CD14-positive monocyte (primary cell): ENCODE measurements at regions not wholly inside any gene's neighbourhood (a gene's known extent, or its start where the extent isn't known, plus 50 kb on each side); places are given as distances from the start of the nearest gene placed in this dataset.

Experiments used
- DNase-seq, 3 donors: peaks; one replicate each; pipeline ENCODE4 v3.0.0-alpha.2; 2011 to 2022
- H2AFZ ChIP-seq: 2 replicates; pipeline ENCODE4 v1.6.0; 2012; ENCODE audit warnings: mild to moderate bottlenecking, low read depth, low read length, inconsistent platforms; ENCODE audit not compliant: insufficient read depth, poor library complexity, severe bottlenecking
- H3K27ac ChIP-seq, 2 donors: 1 replicate in 1 of 2; 2 replicates in 1 of 2; pipeline ENCODE4 v1.5.1; 2012 to 2013; ENCODE audit warnings: low read length in 2 of 2, control low read depth in 1 of 2, inconsistent platforms in 1 of 2, low read depth in 1 of 2, mild to moderate bottlenecking in 1 of 2
- H3K27me3 ChIP-seq, 2 donors: one replicate each; pipeline versions ENCODE4 v1.6.0 to v1.6.1; 2011 to 2013; ENCODE audit warnings: low read length in 2 of 2; ENCODE audit not compliant: control insufficient read depth in 2 of 2, insufficient read depth in 2 of 2
- H3K36me3 ChIP-seq, 2 donors: replicated peaks in 1 of 2; 1 replicate in 1 of 2; 2 replicates in 1 of 2; pipeline versions ENCODE4 v1.5.1 to v1.6.1; 2012 to 2013; ENCODE audit warnings: low read length in 2 of 2, control low read depth in 1 of 2, inconsistent platforms in 1 of 2, mild to moderate bottlenecking in 1 of 2; ENCODE audit not compliant: insufficient read depth in 2 of 2, control insufficient read depth in 1 of 2
- H3K4me1 ChIP-seq, 2 donors: 1 replicate in 1 of 2; 2 replicates in 1 of 2; pipeline versions ENCODE4 v1.5.1 to v1.6.1; 2012 to 2013; ENCODE audit warnings: low read length in 2 of 2, control low read depth in 1 of 2, inconsistent platforms in 1 of 2, mild to moderate bottlenecking in 1 of 2, moderate library complexity in 1 of 2; ENCODE audit not compliant: insufficient read depth in 2 of 2, control insufficient read depth in 1 of 2
- H3K4me2 ChIP-seq: replicated peaks from 2 replicates; pipeline ENCODE3; 2012; ENCODE audit warnings: low read length, moderate library complexity, mild to moderate bottlenecking; ENCODE audit not compliant: poor library complexity, severe bottlenecking; ENCODE audit errors: extremely low read depth
- H3K4me3 ChIP-seq, 3 experiments: fragments of 200-600 bp in 1 of 3; sonication (generic) in 1 of 3; replicated peaks in 1 of 3; 1 replicate in 2 of 3; 2 replicates in 1 of 3; pipeline ENCODE4 v1.5.1; 2011 to 2013; ENCODE audit warnings: low read length in 3 of 3, mild to moderate bottlenecking in 3 of 3, control low read depth in 2 of 3, low read depth in 2 of 3, inconsistent platforms in 1 of 3, moderate library complexity in 1 of 3
- H3K79me2 ChIP-seq: 2 replicates; pipeline ENCODE4 v1.6.0; 2012; ENCODE audit warnings: mild to moderate bottlenecking, control low read depth, inconsistent platforms, low read length, moderate library complexity; ENCODE audit not compliant: insufficient read depth
- H3K9ac ChIP-seq: 2 replicates; pipeline ENCODE4 v1.6.0; 2017; ENCODE audit warnings: low read length, mild to moderate bottlenecking; ENCODE audit not compliant: insufficient read depth, poor library complexity, severe bottlenecking
- H3K9me3 ChIP-seq, 2 donors: replicated peaks in 1 of 2; 1 replicate in 1 of 2; 2 replicates in 1 of 2; pipeline versions ENCODE4 v1.5.1 to v1.6.1; 2012 to 2013; ENCODE audit warnings: low read length in 2 of 2, control low read depth in 1 of 2; ENCODE audit not compliant: control insufficient read depth in 1 of 2, insufficient read depth in 1 of 2
- H4K20me1 ChIP-seq: 2 replicates; pipeline ENCODE4 v1.6.0; 2012; ENCODE audit warnings: mild to moderate bottlenecking, low read length, control low read depth, moderate library complexity; ENCODE audit not compliant: insufficient read depth
- H3K27ac Mint-ChIP-seq, 7 donors: one replicate each; pipeline ENCODE4 v1.8.0; 2020; ENCODE audit warnings: mild to moderate bottlenecking in 7 of 7, mixed read lengths in 7 of 7, moderate library complexity in 6 of 7, inconsistent platforms in 2 of 7
- H3K27me3 Mint-ChIP-seq, 3 donors: one replicate each; pipeline ENCODE4 v1.8.0; 2021 to 2022; ENCODE audit warnings: low read depth in 3 of 3, mild to moderate bottlenecking in 3 of 3, mixed read lengths in 3 of 3, moderate library complexity in 3 of 3, inconsistent platforms in 1 of 3
- H3K36me3 Mint-ChIP-seq, 2 donors: one replicate each; pipeline ENCODE4 v1.8.0; 2020; ENCODE audit warnings: mixed read lengths in 2 of 2, inconsistent platforms in 1 of 2, mild to moderate bottlenecking in 1 of 2
- H3K4me1 Mint-ChIP-seq: one replicate; pipeline ENCODE4 v1.8.0; 2020; ENCODE audit warnings: mild to moderate bottlenecking, mixed read lengths
- H3K4me3 Mint-ChIP-seq, 2 donors: one replicate each; pipeline ENCODE4 v1.8.0; 2020; ENCODE audit warnings: mild to moderate bottlenecking in 2 of 2, mixed read lengths in 2 of 2, moderate library complexity in 1 of 2
- H3K9me3 Mint-ChIP-seq, 7 donors: one replicate each; pipeline ENCODE4 v1.8.0; 2020 to 2022; ENCODE audit warnings: mixed read lengths in 7 of 7, mild to moderate bottlenecking in 6 of 7, moderate library complexity in 6 of 7, inconsistent platforms in 2 of 7
- CTCF ChIP-seq: fragments of 200-600 bp; IDR thresholded peaks from one replicate; pipeline ENCODE4 v1.8.0; 2022; ENCODE audit warnings: antibody characterized with exemption, mild to moderate bottlenecking
- WGBS: methylation state at CpG from one replicate; pipeline ENCODE4 v1.1.5; 2013; ENCODE audit warnings: missing lambda C conversion rate; ENCODE audit not compliant: insufficient coverage; 5-methylcytosine and 5-hydroxymethylcytosine counted together
- intact Hi-C, 2 donors: fragments of 100-400 bp; cut with micrococcal nuclease; formaldehyde crosslinking; loops; one replicate each; pipeline versions ENCODE4 v1.15.0 to v1.15.1; 2023

- Mint-ChIP-seq H3K4me3 (no peak overlapping the region), H3K9me3 (peaks cover 3 to 17% (median 7%) of the 10 kb centered on the region in 7 donors), H3K27ac (peak overlapping the region in 1 of 7 donors; percentile 4), H3K4me1 (no peaks in the 10 kb centered on the region), H3K36me3 (no peaks in the 10 kb centered on the region), H3K27me3 (no peaks in the 10 kb centered on the region)
- no peak for DNase-seq
- Histone ChIP-seq H3K27me3 (no peaks in the 10 kb centered on the region), H3K36me3 (no peaks in the 10 kb centered on the region), H2AFZ (no peak overlapping the region), H3K27ac (no peak overlapping the region), H3K9ac (no peak overlapping the region), H3K4me3 (no peak overlapping the region), H3K9me3 (no peaks in the 10 kb centered on the region), H3K4me1 (no peaks in the 10 kb centered on the region), H4K20me1 (no peaks in the 10 kb centered on the region), H3K79me2 (no peaks in the 10 kb centered on the region), H3K4me2 (no peak overlapping the region)
- intact Hi-C loops: no loop called here
- TF ChIP-seq CTCF: no peak
- 100% methylated on average over 1 of the region's 1 CpG for WGBS
Observed at GRCh38 chr2:149877913-149878312, 290.3 kb upstream of the MMADHC start.

GRCh38 chr2:149877074-149877473 is 289.5 kb upstream of the MMADHC start:
- no peaks in the 10 kb centered on the region for H4K20me1 ChIP-seq
- intact Hi-C loops: no loop called here
- no peaks in the 10 kb centered on the region for H3K4me1 Mint-ChIP-seq
- H3K4me3 ChIP-seq: no peak overlapping the region
- no peak overlapping the region for H2AFZ ChIP-seq
- no peak for DNase-seq
- TF ChIP-seq CTCF: no peak
- 0% methylated on average over 1 of the region's 3 CpGs for WGBS
- H3K9me3 Mint-ChIP-seq: peaks cover 3 to 17% (median 7%) of the 10 kb centered on the region in 7 donors
- H3K27me3 ChIP-seq: no peaks in the 10 kb centered on the region
- H3K36me3 ChIP-seq: no peaks in the 10 kb centered on the region
- no peak overlapping the region for H3K4me2 ChIP-seq
- H3K4me3 Mint-ChIP-seq: no peak overlapping the region
- H3K27ac ChIP-seq: no peak overlapping the region
- no peak overlapping the region for H3K9ac ChIP-seq
- no peaks in the 10 kb centered on the region for H3K9me3 ChIP-seq
- H3K27ac Mint-ChIP-seq: no peak overlapping the region
- H3K79me2 ChIP-seq: no peaks in the 10 kb centered on the region
- peaks cover 0 to 2% (median 0%) of the 10 kb centered on the region in 3 donors for H3K27me3 Mint-ChIP-seq
- no peaks in the 10 kb centered on the region for H3K4me1 ChIP-seq
- no peaks in the 10 kb centered on the region for H3K36me3 Mint-ChIP-seq
